Trophoblast cell (in vitro differentiated cells and primary cell): ENCODE measurements at regions not wholly inside any gene's neighbourhood (a gene's known extent, or its start where the extent isn't known, plus 50 kb on each side); places are given as distances from the start of the nearest gene placed in this dataset.

Experiments
- DNase-seq, 2 donors: peaks; one replicate each; pipeline ENCODE4 v3.0.0-alpha.2; 2016
- H2AFZ ChIP-seq: 2 replicates; pipeline ENCODE4 v1.6.1; 2013; ENCODE audit warnings: low read length, moderate library complexity, mild to moderate bottlenecking; ENCODE audit not compliant: insufficient read depth, poor library complexity
- H2AK5ac ChIP-seq: 2 replicates; pipeline ENCODE4 v1.6.1; 2013; ENCODE audit warnings: mild to moderate bottlenecking, low read length
- H2BK120ac ChIP-seq: 2 replicates; pipeline ENCODE4 v1.6.1; 2013; ENCODE audit warnings: low read length, mild to moderate bottlenecking, moderate library complexity; ENCODE audit not compliant: insufficient read depth, poor library complexity
- H2BK12ac ChIP-seq: 2 replicates; pipeline ENCODE4 v1.6.1; 2013; ENCODE audit warnings: mild to moderate bottlenecking, low read length, moderate library complexity
- H2BK5ac ChIP-seq: 2 replicates; pipeline ENCODE4 v1.6.1; 2013; ENCODE audit warnings: low read length, low read depth, moderate library complexity, mild to moderate bottlenecking; ENCODE audit not compliant: poor library complexity
- H3K14ac ChIP-seq: 2 replicates; pipeline ENCODE4 v1.6.1; 2013; ENCODE audit warnings: mild to moderate bottlenecking, low read length
- H3K18ac ChIP-seq: 2 replicates; pipeline ENCODE4 v1.6.1; 2013; ENCODE audit warnings: mild to moderate bottlenecking, low read length
- H3K23ac ChIP-seq: 2 replicates; pipeline ENCODE4 v1.6.1; 2013; ENCODE audit warnings: low read length
- H3K27ac ChIP-seq: 2 replicates; pipeline ENCODE4 v1.5.1; 2013; ENCODE audit warnings: low read depth, mild to moderate bottlenecking, inconsistent platforms, low read length, moderate library complexity
- H3K27me3 ChIP-seq: 2 replicates; pipeline ENCODE4 v1.6.1; 2013; ENCODE audit warnings: inconsistent platforms, mild to moderate bottlenecking, low read length, moderate library complexity; ENCODE audit not compliant: insufficient read depth
- H3K36me3 ChIP-seq, 2 experiments: 1 replicate in 1 of 2; 2 replicates in 1 of 2; pipeline ENCODE4 v1.6.1; 2013; ENCODE audit warnings: low read length in 2 of 2, mild to moderate bottlenecking in 2 of 2, moderate library complexity in 1 of 2; ENCODE audit not compliant: insufficient read depth in 2 of 2, control insufficient read depth in 1 of 2
- H3K4ac ChIP-seq: 2 replicates; pipeline ENCODE4 v1.6.1; 2013; ENCODE audit warnings: low read depth, mild to moderate bottlenecking, low read length, moderate library complexity
- H3K4me1 ChIP-seq, 2 experiments: 1 replicate in 1 of 2; 2 replicates in 1 of 2; pipeline ENCODE4 v1.6.1; 2013; ENCODE audit warnings: low read length in 2 of 2, mild to moderate bottlenecking in 2 of 2, moderate library complexity in 1 of 2; ENCODE audit not compliant: insufficient read depth in 2 of 2, control insufficient read depth in 1 of 2
- H3K4me2 ChIP-seq: 2 replicates; pipeline ENCODE4 v1.6.1; 2013; ENCODE audit warnings: inconsistent platforms, mild to moderate bottlenecking, low read length, moderate library complexity
- H3K4me3 ChIP-seq: 2 replicates; pipeline ENCODE4 v1.5.1; 2013; ENCODE audit warnings: mild to moderate bottlenecking, low read depth, low read length, inconsistent platforms
- H3K79me1 ChIP-seq: one replicate; pipeline ENCODE4 v1.6.1; 2013; ENCODE audit warnings: low read length
- H3K79me2 ChIP-seq: 2 replicates; pipeline ENCODE4 v1.6.1; 2013; ENCODE audit warnings: low read length, mild to moderate bottlenecking; ENCODE audit not compliant: control insufficient read depth, insufficient read depth, poor library complexity
- H3K9ac ChIP-seq: 2 replicates; pipeline ENCODE4 v1.6.1; 2013; ENCODE audit warnings: mild to moderate bottlenecking, low read length
- H3K9me3 ChIP-seq: 2 replicates; pipeline ENCODE4 v1.6.1; 2013; ENCODE audit warnings: low read depth, mild to moderate bottlenecking, control low read depth, inconsistent platforms, low read length; ENCODE audit not compliant: insufficient read depth
- H4K12ac ChIP-seq: 2 replicates; pipeline ENCODE4 v1.6.1; 2013; ENCODE audit warnings: low read depth, mild to moderate bottlenecking, low read length, moderate library complexity
- H4K8ac ChIP-seq: 2 replicates; pipeline ENCODE4 v1.6.1; 2013; ENCODE audit warnings: low read depth, mild to moderate bottlenecking, low read length, moderate library complexity
- H4K91ac ChIP-seq: one replicate; pipeline ENCODE4 v1.6.1; 2013; ENCODE audit warnings: low read depth, mild to moderate bottlenecking, low read length, moderate library complexity
- WGBS: extraction: QIAGEN DNeasy Blood & Tissue Kit; methylation state at CpG from one replicate; pipeline ENCODE4 v1.1.7; 2013; ENCODE audit warnings: missing lambda C conversion rate; ENCODE audit not compliant: insufficient read length, insufficient coverage; ENCODE audit errors: extremely low coverage; 5-methylcytosine and 5-hydroxymethylcytosine counted together

- Histone ChIP-seq H2AK5ac (no peak overlapping the region), H2AFZ (no peak overlapping the region), H2BK5ac (no peak overlapping the region), H4K8ac (no peak overlapping the region), H3K27ac (no peak overlapping the region), H3K23ac (no peak overlapping the region), H3K4me3 (no peak overlapping the region), H3K9me3 (no peaks in the 10 kb centered on the region), H3K27me3 (no peaks in the 10 kb centered on the region), H3K14ac (no peak overlapping the region), H3K36me3 (no peaks in the 10 kb centered on the region), H3K4me1 (no peaks in the 10 kb centered on the region), H3K4ac (no peak overlapping the region), H3K79me1 (no peaks in the 10 kb centered on the region), H3K9ac (no peak overlapping the region), H3K4me2 (no peak overlapping the region), H4K12ac (no peak overlapping the region), H3K18ac (no peak overlapping the region), H3K79me2 (no peaks in the 10 kb centered on the region), H4K91ac (no peak overlapping the region), H2BK12ac (no peak overlapping the region), H2BK120ac (no peak overlapping the region)
- no CpG with 5 or more reads among the region's 1 CpG for WGBS
- DNase-seq = no peak
Observed at GRCh38 chr5:45042283-45042682, 233.5 kb downstream of the MRPS30 start.

- H3K18ac ChIP-seq = no peak overlapping the region
- H2BK5ac ChIP-seq = no peak overlapping the region
- no peaks in the 10 kb centered on the region for H3K27me3 ChIP-seq
- no peak overlapping the region for H4K91ac ChIP-seq
- no peaks in the 10 kb centered on the region for H3K79me2 ChIP-seq
- H3K79me1 ChIP-seq = no peaks in the 10 kb centered on the region
- no peak overlapping the region for H3K4me3 ChIP-seq
- no peaks in the 10 kb centered on the region for H3K9me3 ChIP-seq
- no peak overlapping the region for H4K8ac ChIP-seq
- H3K4me1 ChIP-seq = no peaks in the 10 kb centered on the region
- no peak overlapping the region for H3K27ac ChIP-seq
- no peak overlapping the region for H2AFZ ChIP-seq
- no peak overlapping the region for H3K14ac ChIP-seq
- H4K12ac ChIP-seq = no peak overlapping the region
- H2AK5ac ChIP-seq = no peak overlapping the region
- no peak overlapping the region for H3K4ac ChIP-seq
- no peak overlapping the region for H2BK12ac ChIP-seq
- H2BK120ac ChIP-seq = no peak overlapping the region
- no CpG with 5 or more reads among the region's 3 CpGs for WGBS
- no peak for DNase-seq
- no peaks in the 10 kb centered on the region for H3K36me3 ChIP-seq
- no peak overlapping the region for H3K9ac ChIP-seq
- H3K23ac ChIP-seq = no peak overlapping the region
- no peak overlapping the region for H3K4me2 ChIP-seq
Observed at GRCh38 chr5:45057564-45057963, 248.8 kb downstream of the MRPS30 start.

- no peaks in the 10 kb centered on the region for H3K79me1 ChIP-seq
- WGBS = no CpG with 5 or more reads among the region's 2 CpGs
Observed at GRCh38 chr5:45060724-45061123, 252.0 kb downstream of the MRPS30 start.

GRCh38 chr5:45062044-45062443, 253.3 kb downstream of the MRPS30 start:
- H3K4me3 ChIP-seq = no peak overlapping the region
- H4K8ac ChIP-seq = no peak overlapping the region
- H3K18ac ChIP-seq = no peak overlapping the region
- no peak overlapping the region for H3K4ac ChIP-seq
- no peaks in the 10 kb centered on the region for H3K36me3 ChIP-seq
- no peak overlapping the region for H3K27ac ChIP-seq
- no peaks in the 10 kb centered on the region for H3K4me1 ChIP-seq
- H2BK5ac ChIP-seq = no peak overlapping the region
- no peaks in the 10 kb centered on the region for H3K79me1 ChIP-seq
- H3K9me3 ChIP-seq = no peaks in the 10 kb centered on the region
- H4K91ac ChIP-seq = no peak overlapping the region
- H3K27me3 ChIP-seq = no peaks in the 10 kb centered on the region
- no peak overlapping the region for H3K9ac ChIP-seq
- H2BK120ac ChIP-seq = no peak overlapping the region
- no peak overlapping the region for H2AK5ac ChIP-seq
- H2AFZ ChIP-seq = no peak overlapping the region
- H2BK12ac ChIP-seq = no peak overlapping the region
- no peaks in the 10 kb centered on the region for H3K79me2 ChIP-seq
- H3K23ac ChIP-seq = no peak overlapping the region
- DNase-seq = no peak
- no peak overlapping the region for H3K4me2 ChIP-seq
- no peak overlapping the region for H4K12ac ChIP-seq
- no peak overlapping the region for H3K14ac ChIP-seq

More at GRCh38 chr5:45060724-45061123, 252.0 kb downstream of the MRPS30 start:
- H3K4ac ChIP-seq = no peak overlapping the region
- H4K91ac ChIP-seq = no peak overlapping the region
- H3K4me2 ChIP-seq = no peak overlapping the region
- H2BK120ac ChIP-seq = no peak overlapping the region
- no peak overlapping the region for H2AFZ ChIP-seq
- H4K8ac ChIP-seq = no peak overlapping the region
- H3K9me3 ChIP-seq = no peaks in the 10 kb centered on the region
- H3K27ac ChIP-seq = no peak overlapping the region
- H2AK5ac ChIP-seq = no peak overlapping the region
- H4K12ac ChIP-seq = no peak overlapping the region
- H3K14ac ChIP-seq = no peak overlapping the region
- DNase-seq = no peak
- H3K79me2 ChIP-seq = no peaks in the 10 kb centered on the region
- no peak overlapping the region for H3K4me3 ChIP-seq
- H2BK12ac ChIP-seq = no peak overlapping the region
- no peak overlapping the region for H3K9ac ChIP-seq
- no peak overlapping the region for H3K23ac ChIP-seq
- no peaks in the 10 kb centered on the region for H3K4me1 ChIP-seq
- H3K27me3 ChIP-seq = no peaks in the 10 kb centered on the region
- no peak overlapping the region for H3K18ac ChIP-seq
- no peak overlapping the region for H2BK5ac ChIP-seq
- no peaks in the 10 kb centered on the region for H3K36me3 ChIP-seq
